ENCODE measurements at regions not wholly inside any gene's neighbourhood (a gene's known extent, or its start where the extent isn't known, plus 50 kb on each side); places are given as distances from the start of the nearest gene placed in this dataset.

GRCh38 chr4:165768281-165768680, 104.8 kb upstream of the TLL1 start:
- TF ChIP-seq ATF3 (CRISPR knock-in tag; conservative IDR thresholded peaks at IDR 0.05): no peak
- no peak for TF ChIP-seq ZNF263 (CRISPR knock-in tag; IDR thresholded peaks at IDR 0.05; ENCODE audit: low read depth)
- no peak for TF ChIP-seq CTCF (IDR thresholded peaks at IDR 0.05)
- no peak for TF ChIP-seq ATF2 (CRISPR knock-in tag; IDR thresholded peaks at IDR 0.05; ENCODE audit: borderline replicate concordance, low read depth)
- no peak for TF ChIP-seq TEAD4 (CRISPR knock-in tag; IDR thresholded peaks at IDR 0.05)
- TF ChIP-seq ZNF121 (CRISPR knock-in tag; IDR thresholded peaks at IDR 0.05): no peak
- TF ChIP-seq ESRRA (CRISPR knock-in tag; IDR thresholded peaks at IDR 0.05; ENCODE audit: borderline replicate concordance): no peak
- TF ChIP-seq SMAD3 (CRISPR knock-in tag; IDR thresholded peaks at IDR 0.05; ENCODE audit: borderline replicate concordance): no peak
- TF ChIP-seq MAX (CRISPR knock-in tag; IDR thresholded peaks at IDR 0.05): no peak
- TF ChIP-seq SMAD4 (CRISPR knock-in tag; IDR thresholded peaks at IDR 0.05): no peak
- TF ChIP-seq PREB (CRISPR knock-in tag; IDR thresholded peaks at IDR 0.05; ENCODE audit: borderline replicate concordance): no peak
- TF ChIP-seq ATF6 (CRISPR knock-in tag; IDR thresholded peaks at IDR 0.05): no peak
- TF ChIP-seq USF1 (CRISPR knock-in tag; IDR thresholded peaks at IDR 0.05): no peak
- no peak for TF ChIP-seq JUN (CRISPR knock-in tag; IDR thresholded peaks at IDR 0.05)

Data from WTC11 (cell line).